ENCODE measurements at regions not wholly inside any gene's neighbourhood (a gene's known extent, or its start where the extent isn't known, plus 50 kb on each side); places are given as distances from the start of the nearest gene placed in this dataset.

DNA sequence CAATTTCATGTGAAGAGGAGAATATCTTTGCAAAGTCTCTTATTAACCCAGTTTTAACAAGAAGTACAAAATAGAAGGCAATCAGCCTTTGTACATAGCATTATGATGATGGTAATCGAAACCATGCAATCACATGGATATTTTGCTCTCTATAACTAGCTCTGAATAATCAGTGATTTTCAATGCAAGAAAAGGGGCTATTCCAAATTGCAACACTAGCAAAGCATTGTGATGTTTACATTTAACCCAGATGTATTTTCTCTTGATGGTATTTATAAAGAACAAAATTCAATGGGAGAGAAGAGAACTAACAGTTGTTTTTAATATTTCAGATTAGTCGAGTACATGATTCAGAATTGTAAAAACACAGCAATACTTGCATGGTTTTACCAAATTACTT lies 437.5 kb upstream of the DMAC1 start:
- CTCF ChIA-PET = no interaction called here
- POLR2A ChIA-PET = no interaction called here
- DNase-seq (ENCODE audit: low read depth, low spot score) = no peak
- no peak overlapping the region for H3K4me3 ChIP-seq (ENCODE audit: low read depth in 2 of 2, low read length in 2 of 2)
- no peaks in the 10 kb centered on the region for H3K27me3 ChIP-seq (ENCODE audit: control insufficient read depth, insufficient read depth, low read length)
- TF ChIP-seq POLR2AphosphoS5 (IDR thresholded peaks at IDR 0.05; ENCODE audit: low read depth, low read length) (no peak), SIN3A (IDR thresholded peaks at IDR 0.05; ENCODE audit: borderline replicate concordance, insufficient read depth, low read depth, low read length) (no peak)
- TF ChIP-seq, protein P1, sequence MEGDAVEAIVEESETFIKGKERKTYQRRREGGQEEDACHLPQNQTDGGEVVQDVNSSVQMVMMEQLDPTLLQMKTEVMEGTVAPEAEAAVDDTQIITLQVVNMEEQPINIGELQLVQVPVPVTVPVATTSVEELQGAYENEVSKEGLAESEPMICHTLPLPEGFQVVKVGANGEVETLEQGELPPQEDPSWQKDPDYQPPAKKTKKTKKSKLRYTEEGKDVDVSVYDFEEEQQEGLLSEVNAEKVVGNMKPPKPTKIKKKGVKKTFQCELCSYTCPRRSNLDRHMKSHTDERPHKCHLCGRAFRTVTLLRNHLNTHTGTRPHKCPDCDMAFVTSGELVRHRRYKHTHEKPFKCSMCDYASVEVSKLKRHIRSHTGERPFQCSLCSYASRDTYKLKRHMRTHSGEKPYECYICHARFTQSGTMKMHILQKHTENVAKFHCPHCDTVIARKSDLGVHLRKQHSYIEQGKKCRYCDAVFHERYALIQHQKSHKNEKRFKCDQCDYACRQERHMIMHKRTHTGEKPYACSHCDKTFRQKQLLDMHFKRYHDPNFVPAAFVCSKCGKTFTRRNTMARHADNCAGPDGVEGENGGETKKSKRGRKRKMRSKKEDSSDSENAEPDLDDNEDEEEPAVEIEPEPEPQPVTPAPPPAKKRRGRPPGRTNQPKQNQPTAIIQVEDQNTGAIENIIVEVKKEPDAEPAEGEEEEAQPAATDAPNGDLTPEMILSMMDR (IDR thresholded peaks at IDR 0.05) = no peak
- TF ChIP-seq, protein P2, sequence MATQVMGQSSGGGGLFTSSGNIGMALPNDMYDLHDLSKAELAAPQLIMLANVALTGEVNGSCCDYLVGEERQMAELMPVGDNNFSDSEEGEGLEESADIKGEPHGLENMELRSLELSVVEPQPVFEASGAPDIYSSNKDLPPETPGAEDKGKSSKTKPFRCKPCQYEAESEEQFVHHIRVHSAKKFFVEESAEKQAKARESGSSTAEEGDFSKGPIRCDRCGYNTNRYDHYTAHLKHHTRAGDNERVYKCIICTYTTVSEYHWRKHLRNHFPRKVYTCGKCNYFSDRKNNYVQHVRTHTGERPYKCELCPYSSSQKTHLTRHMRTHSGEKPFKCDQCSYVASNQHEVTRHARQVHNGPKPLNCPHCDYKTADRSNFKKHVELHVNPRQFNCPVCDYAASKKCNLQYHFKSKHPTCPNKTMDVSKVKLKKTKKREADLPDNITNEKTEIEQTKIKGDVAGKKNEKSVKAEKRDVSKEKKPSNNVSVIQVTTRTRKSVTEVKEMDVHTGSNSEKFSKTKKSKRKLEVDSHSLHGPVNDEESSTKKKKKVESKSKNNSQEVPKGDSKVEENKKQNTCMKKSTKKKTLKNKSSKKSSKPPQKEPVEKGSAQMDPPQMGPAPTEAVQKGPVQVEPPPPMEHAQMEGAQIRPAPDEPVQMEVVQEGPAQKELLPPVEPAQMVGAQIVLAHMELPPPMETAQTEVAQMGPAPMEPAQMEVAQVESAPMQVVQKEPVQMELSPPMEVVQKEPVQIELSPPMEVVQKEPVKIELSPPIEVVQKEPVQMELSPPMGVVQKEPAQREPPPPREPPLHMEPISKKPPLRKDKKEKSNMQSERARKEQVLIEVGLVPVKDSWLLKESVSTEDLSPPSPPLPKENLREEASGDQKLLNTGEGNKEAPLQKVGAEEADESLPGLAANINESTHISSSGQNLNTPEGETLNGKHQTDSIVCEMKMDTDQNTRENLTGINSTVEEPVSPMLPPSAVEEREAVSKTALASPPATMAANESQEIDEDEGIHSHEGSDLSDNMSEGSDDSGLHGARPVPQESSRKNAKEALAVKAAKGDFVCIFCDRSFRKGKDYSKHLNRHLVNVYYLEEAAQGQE (IDR thresholded peaks at IDR 0.05; ENCODE audit: insufficient read depth in 1 of 2, low read depth in 2 of 2, low read length in 1 of 2) = no peak
- no peak for ATAC-seq
- no TSS peak for BruUV-seq (replicated peaks)
- in situ Hi-C loops (cut with HindIII; ENCODE audit: low pct_unique_long_range_greater_than_20kb, low sequenced_read_pairs) (no loop called here), intact Hi-C loops (cut with micrococcal nuclease; ENCODE audit: unreplicated experiment) (no loop called here)
- no peak overlapping the region for H3K27ac ChIP-seq (ENCODE audit: low read length)
- H3K4me1 ChIP-seq (ENCODE audit: control insufficient read depth, insufficient read depth, low read length) = no peaks in the 10 kb centered on the region
- no peaks in the 10 kb centered on the region for H3K36me3 ChIP-seq (ENCODE audit: control insufficient read depth, insufficient read depth, low read length)
- no peaks in the 10 kb centered on the region for H3K9me3 ChIP-seq (ENCODE audit: control insufficient read depth, insufficient read depth, low read depth, low read length)

DNA sequence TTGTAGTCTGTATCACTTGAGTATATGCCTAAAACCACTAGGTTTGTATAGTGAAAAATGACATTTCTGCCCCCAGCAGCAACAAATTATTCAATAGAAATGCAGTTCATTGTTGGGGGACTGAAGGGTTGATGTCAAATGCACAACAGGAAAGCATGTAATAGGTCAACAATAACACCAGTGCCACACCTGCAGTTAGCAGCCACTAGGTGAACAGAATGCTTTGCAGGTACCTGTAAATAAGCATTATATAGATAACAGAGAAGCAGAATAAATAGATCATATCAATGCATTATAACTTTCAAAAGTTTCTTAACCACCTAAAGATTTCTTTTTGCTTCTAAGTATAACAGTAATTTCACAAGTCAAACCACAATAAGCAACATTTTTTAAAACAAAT lies 435.9 kb upstream of the DMAC1 start:
- in situ Hi-C loops (cut with HindIII; ENCODE audit: low pct_unique_long_range_greater_than_20kb, low sequenced_read_pairs) (no loop called here), intact Hi-C loops (cut with micrococcal nuclease; ENCODE audit: unreplicated experiment) (no loop called here)
- no peak for TF ChIP-seq POLR2AphosphoS5 (IDR thresholded peaks at IDR 0.05; ENCODE audit: low read depth, low read length)
- no peak for TF ChIP-seq TCF7L2 (IDR thresholded peaks at IDR 0.05; ENCODE audit: low read depth, low read length)
- no peak for TF ChIP-seq SIN3A (IDR thresholded peaks at IDR 0.05; ENCODE audit: borderline replicate concordance, insufficient read depth, low read depth, low read length)
- TF ChIP-seq, protein P2 (IDR thresholded peaks at IDR 0.05; ENCODE audit: insufficient read depth in 1 of 2, low read depth in 2 of 2, low read length in 1 of 2) = no peak
- TF ChIP-seq, protein P1 (IDR thresholded peaks at IDR 0.05) = no peak
- Histone ChIP-seq H3K9me3 (ENCODE audit: control insufficient read depth, insufficient read depth, low read depth, low read length) (no peaks in the 10 kb centered on the region), H3K36me3 (ENCODE audit: control insufficient read depth, insufficient read depth, low read length) (no peaks in the 10 kb centered on the region), H3K4me3 (ENCODE audit: low read depth in 2 of 2, low read length in 2 of 2) (no peak overlapping the region), H3K27me3 (ENCODE audit: control insufficient read depth, insufficient read depth, low read length) (no peaks in the 10 kb centered on the region), H3K27ac (ENCODE audit: low read length) (no peak overlapping the region), H3K4me1 (ENCODE audit: control insufficient read depth, insufficient read depth, low read length) (no peaks in the 10 kb centered on the region)
- no peak for DNase-seq (ENCODE audit: low read depth, low spot score)
- ATAC-seq = no peak
- CTCF ChIA-PET = no interaction called here
- POLR2A ChIA-PET = no interaction called here
- no TSS peak for BruUV-seq (replicated peaks)

All from Panc1 (cell line).